Mucosa of descending colon (tissue), 3 donors: ENCODE measurements at regions not wholly inside any gene's neighbourhood (a gene's known extent, or its start where the extent isn't known, plus 50 kb on each side); places are given as distances from the start of the nearest gene placed in this dataset.

ENCODE experiments used
- ATAC-seq: fragments of 200-7000 bp; cut with Tn5 transposase; one replicate; pipeline ENCODE4 v1.9.1; 2020; ENCODE audit warnings: mild to moderate bottlenecking, moderate library complexity
- DNase-seq, 3 donors: peaks; one replicate each; pipeline ENCODE4 v3.0.0-alpha.2; 2020
- H3K36me3 ChIP-seq: fragments of 200-600 bp; one replicate; pipeline ENCODE4 v1.8.0; 2021; ENCODE audit warnings: low read depth, mild to moderate bottlenecking
- H3K4me1 ChIP-seq: fragments of 200-600 bp; one replicate; pipeline ENCODE4 v1.8.0; 2021; ENCODE audit warnings: low read depth, mild to moderate bottlenecking
- H3K4me3 ChIP-seq: fragments of 200-600 bp; one replicate; pipeline ENCODE4 v1.8.0; 2021; ENCODE audit warnings: mild to moderate bottlenecking
- H3K9me3 ChIP-seq: fragments of 200-600 bp; one replicate; pipeline ENCODE4 v1.8.0; 2021; ENCODE audit warnings: mild to moderate bottlenecking
- CTCF ChIP-seq: fragments of 200-600 bp; IDR thresholded peaks from one replicate; pipeline ENCODE4 v1.8.0; 2022; ENCODE audit warnings: antibody characterized with exemption, mild to moderate bottlenecking
- intact Hi-C, 2 donors: fragments of 100-400 bp; cut with DNase I in 1 of 2; cut with micrococcal nuclease in 1 of 2; formaldehyde crosslinking; loops; one replicate each; pipeline versions ENCODE4 v1.11.0 to v1.11.1; 2022; cut with DNase I, micrococcal nuclease
- donor health status: DM: no; HTN: no; CAD: no; lungs with moderate emphysema.
- donor health status: DM: no; HTN: no; CAD: no.
- donor health status: DM: no; HTN: yes; CAD: no.

- Histone ChIP-seq H3K4me3 (no peak overlapping the region), H3K9me3 (no peaks in the 10 kb centered on the region), H3K36me3 (no peaks in the 10 kb centered on the region), H3K4me1 (peaks cover 4% of the 10 kb centered on the region)
- no peak for TF ChIP-seq CTCF
- DNase-seq (no peak), ATAC-seq (no peak)
- intact Hi-C loops, result no loop called here
Measured at GRCh38 chr18:45399146-45399545, 216.1 kb upstream of the SLC14A2 start.

GRCh38 chr18:45399643-45400042 is 215.6 kb upstream of the SLC14A2 start:
- H3K4me1 ChIP-seq, result peaks cover 4% of the 10 kb centered on the region
- ATAC-seq (no peak), DNase-seq (no peak)
- no peak overlapping the region for H3K4me3 ChIP-seq
- no peaks in the 10 kb centered on the region for H3K36me3 ChIP-seq
- no peaks in the 10 kb centered on the region for H3K9me3 ChIP-seq
- intact Hi-C loops, result no loop called here
- no peak for TF ChIP-seq CTCF

- H3K4me3 ChIP-seq, result no peak overlapping the region
- H3K36me3 ChIP-seq, result no peaks in the 10 kb centered on the region
- TF ChIP-seq CTCF, result no peak
- peak in 1 of 3 donors; percentile 61 for DNase-seq
- no peaks in the 10 kb centered on the region for H3K9me3 ChIP-seq
- intact Hi-C loops, result no loop called here
- peak; percentile 70 for ATAC-seq
- peaks cover 4% of the 10 kb centered on the region for H3K4me1 ChIP-seq
Measured at GRCh38 chr18:45402485-45403056, 212.7 kb upstream of the SLC14A2 start.

GRCh38 chr18:45403341-45404049 is 211.8 kb upstream of the SLC14A2 start:
- Histone ChIP-seq H3K4me3 (no peak overlapping the region), H3K36me3 (no peaks in the 10 kb centered on the region), H3K9me3 (no peaks in the 10 kb centered on the region), H3K4me1 (peaks cover 4% of the 10 kb centered on the region)
- no peak for TF ChIP-seq CTCF
- no peak for DNase-seq
- ATAC-seq, result no peak
- intact Hi-C loops, result no loop called here

GRCh38 chr18:45408218-45408617 is 207.1 kb upstream of the SLC14A2 start:
- Histone ChIP-seq H3K36me3 (no peaks in the 10 kb centered on the region), H3K9me3 (no peaks in the 10 kb centered on the region), H3K4me1 (no peaks in the 10 kb centered on the region), H3K4me3 (no peak overlapping the region)
- DNase-seq (no peak), ATAC-seq (no peak)
- no peak for TF ChIP-seq CTCF
- intact Hi-C loops, result no loop called here
